NCI-H774 (cell line): ENCODE measurements at regions not wholly inside any gene's neighbourhood (a gene's known extent, or its start where the extent isn't known, plus 50 kb on each side); places are given as distances from the start of the nearest gene placed in this dataset.
"Not testable (repeated sequence)": the region's sequence is repeated elsewhere in the genome, so short reads cannot be mapped to it uniquely, and the experiment has no call there.

Experiments used
- DNase-seq: peaks from one replicate; lab custom pipeline; 2025; lab: John Stamatoyannopoulos, UW

- DNase-seq, result no peak
Observed at GRCh38 chr4:184907216-184907615, 81.4 kb upstream of the ACSL1 start.

- DNase-seq, result no peak
Observed at GRCh38 chr4:184907810-184908209, 82.0 kb upstream of the ACSL1 start.

DNA sequence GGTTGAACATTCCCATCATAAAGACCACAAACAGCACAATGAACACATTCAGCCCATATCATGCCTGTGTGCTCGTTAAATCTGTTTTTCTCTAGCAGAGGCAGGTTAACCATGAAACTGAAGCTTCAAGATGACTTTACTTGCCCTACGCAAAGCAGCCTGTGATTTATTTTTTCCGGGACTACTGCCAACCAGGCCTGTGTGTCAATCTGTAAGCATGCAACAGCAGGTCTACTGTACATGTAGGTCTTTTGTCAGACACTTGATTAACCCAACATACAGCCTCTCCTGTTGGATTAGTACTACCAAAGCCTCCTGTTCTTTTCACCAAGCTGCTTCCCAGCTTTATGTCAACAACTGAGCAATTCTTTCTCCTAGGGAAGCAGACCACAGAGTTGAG lies 85.5 kb upstream of the ACSL1 start:
- no peak for DNase-seq

GRCh38 chr4:184913356-184914143 lies 87.8 kb upstream of the ACSL1 start:
- DNase-seq, result no peak

DNA sequence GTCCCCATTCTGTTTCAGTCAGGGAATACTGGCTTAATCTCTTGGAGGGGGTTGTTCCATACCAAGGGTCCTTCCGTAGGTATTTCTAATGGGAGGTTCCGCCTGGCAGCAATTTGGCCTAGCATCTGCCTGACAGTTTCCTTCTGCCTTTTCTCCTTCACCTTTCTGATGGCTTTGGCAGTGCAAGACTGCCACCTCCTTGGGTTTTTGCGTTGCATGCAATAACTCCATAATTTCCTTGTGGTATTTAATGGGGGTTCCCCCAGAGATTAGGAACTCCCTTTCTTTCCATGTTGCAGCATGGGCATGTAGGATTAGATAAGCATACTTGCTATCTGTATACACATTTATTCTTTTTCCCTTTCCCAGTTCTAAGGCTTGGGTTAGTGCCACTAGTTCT lies 93.0 kb upstream of the ACSL1 start:
- DNase-seq, result not testable (repeated sequence)

GRCh38 chr4:184921456-184921855 lies 95.7 kb upstream of the ACSL1 start:
- DNase-seq, result no peak

GRCh38 chr4:184922301-184922700 lies 96.0 kb upstream of the HELT start:
- no peak for DNase-seq

DNA sequence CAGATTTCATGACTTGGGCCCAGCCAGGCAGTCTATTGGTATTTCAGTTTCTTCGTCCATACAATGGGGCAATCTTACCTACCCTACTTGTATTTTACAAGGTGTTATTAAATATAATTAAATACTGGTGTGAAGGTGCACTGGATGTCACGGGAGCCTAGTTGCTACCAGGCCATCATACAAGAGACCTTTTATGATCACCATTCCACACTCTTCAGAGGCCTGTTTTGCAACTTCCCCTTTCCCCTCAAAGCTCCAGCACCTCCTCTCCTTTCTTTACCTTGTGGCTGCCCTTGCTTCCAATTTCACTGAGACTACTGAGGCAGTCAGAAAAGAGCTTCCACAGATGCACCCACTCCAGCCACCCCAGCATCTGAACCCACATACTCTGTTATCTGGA lies 93.8 kb upstream of the HELT start:
- no peak for DNase-seq

- no peak for DNase-seq
Observed at GRCh38 chr4:184929476-184929875, 88.8 kb upstream of the HELT start.

DNA sequence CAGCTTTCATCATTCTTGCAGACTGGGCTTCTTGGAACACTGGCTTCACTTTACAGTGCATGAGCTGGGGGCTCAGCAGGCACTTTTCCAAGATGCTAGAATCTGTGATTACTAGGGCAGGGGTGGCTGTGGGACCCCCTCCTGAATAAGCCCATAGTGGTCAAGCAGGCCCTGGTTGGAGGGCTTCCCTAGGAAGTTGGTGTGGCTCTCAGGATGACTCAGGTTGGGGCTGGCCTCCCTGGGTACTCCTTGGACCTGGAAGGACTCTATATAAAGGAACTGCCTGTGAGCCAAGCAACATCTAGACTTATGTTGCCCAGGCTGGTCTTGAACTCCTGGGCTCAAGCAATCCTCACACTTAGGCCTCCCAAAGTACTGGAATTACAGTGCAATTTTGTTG lies 88.3 kb upstream of the HELT start:
- no peak for DNase-seq

GRCh38 chr4:184932343-184932742 lies 85.9 kb upstream of the HELT start:
- DNase-seq, result no peak

GRCh38 chr4:184933311-184933710 lies 85.0 kb upstream of the HELT start:
- no peak for DNase-seq

GRCh38 chr4:184934184-184934583 lies 84.1 kb upstream of the HELT start:
- no peak for DNase-seq

DNA sequence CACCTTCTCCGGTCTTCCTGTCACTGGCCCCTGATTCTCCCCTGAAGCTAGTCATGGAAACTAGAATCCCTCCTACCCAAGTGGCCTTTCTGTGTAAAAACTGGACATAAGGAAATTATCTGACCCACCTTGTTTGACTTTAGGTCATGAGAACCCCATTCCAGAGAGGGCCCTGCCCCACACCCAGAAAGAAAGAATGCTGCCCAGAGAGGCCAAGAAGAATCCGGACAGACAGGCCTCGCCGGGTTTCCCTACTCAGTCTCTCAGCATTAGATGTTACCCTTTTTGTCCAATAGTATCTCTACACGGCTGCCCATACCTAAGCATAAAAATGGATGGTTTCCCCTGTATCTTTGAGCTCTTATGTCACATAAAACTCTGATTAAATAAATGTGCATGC lies 83.3 kb upstream of the HELT start:
- DNase-seq, result no peak

DNA sequence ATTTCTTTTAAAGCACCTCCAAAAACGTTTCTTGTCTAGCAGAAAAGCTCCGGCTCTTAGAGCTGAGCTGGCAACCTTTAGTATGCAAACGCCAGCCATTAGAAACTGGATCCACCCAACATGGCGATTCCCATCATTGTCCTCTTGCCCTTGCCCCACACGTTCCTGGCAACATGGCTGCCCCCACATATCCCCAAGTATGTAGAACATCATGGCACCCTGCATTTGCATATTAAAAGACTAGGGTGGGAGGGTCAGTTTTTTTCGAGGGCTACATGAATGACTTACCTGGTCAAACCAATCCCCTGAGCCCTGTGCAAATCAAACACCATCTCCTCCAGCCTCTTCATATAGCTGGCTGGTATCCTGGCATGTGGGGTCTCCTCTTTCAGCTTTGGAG lies 82.2 kb upstream of the HELT start:
- DNase-seq, result no peak

- DNase-seq, result no peak
Observed at GRCh38 chr4:184937030-184937710, 81.1 kb upstream of the HELT start.

DNA sequence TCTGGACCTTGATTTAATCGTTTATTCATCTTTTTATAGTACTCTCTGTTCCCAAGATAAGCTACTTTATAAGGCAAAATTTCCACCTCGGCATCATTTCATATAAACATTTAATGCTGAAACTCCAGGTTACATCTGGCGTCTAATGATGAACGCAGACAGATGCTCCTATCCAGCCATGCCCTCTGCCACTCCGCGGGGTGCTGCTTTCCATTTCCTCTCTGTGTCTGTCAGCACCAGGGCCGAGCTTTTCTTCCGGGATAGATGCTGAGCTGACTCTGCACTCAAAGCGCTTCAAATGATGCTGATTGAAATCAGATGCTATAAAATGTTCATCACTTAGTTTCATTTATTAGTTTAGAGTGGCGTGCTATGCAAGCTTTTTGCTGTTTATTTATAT lies 80.5 kb upstream of the HELT start:
- no peak for DNase-seq

DNA sequence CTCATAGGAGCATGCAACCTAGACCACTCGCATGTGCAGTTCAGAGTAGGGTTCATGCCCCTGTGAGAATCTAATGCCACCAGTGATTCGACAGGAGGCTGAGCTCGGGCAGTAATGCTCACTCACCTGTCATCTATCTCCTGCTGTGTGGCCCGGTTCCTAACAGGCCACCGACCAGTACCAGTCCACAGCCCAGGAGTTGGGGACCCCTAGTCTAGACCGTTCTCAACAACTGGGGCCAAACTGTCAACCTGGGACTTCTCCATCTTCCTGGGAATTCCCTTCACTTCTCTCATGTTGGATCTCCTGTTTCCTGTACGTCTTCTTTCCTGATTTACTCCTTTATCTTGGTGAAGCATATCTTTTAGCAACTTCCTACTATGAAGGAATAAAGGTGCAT lies 79.4 kb upstream of the HELT start:
- no peak for DNase-seq

DNA sequence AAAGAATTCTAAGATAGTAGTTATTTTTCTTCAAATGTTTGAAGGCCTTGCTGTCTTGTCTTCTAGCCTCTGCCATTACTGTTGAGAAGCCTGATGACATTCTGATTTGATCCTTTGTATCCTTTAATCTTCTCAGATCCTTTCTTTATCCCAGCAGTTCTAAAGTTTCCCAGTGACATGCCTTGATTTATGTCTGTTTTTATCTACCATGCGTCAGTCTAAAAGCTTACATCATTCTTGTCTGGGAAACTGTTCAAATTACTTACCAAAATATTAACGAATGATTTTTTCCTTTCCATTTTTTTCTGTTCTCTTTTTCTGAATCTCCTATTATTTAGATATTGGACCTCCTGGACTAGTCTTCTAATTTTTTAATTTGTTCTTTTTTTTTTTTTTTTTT lies 78.3 kb upstream of the HELT start:
- no peak for DNase-seq

DNA sequence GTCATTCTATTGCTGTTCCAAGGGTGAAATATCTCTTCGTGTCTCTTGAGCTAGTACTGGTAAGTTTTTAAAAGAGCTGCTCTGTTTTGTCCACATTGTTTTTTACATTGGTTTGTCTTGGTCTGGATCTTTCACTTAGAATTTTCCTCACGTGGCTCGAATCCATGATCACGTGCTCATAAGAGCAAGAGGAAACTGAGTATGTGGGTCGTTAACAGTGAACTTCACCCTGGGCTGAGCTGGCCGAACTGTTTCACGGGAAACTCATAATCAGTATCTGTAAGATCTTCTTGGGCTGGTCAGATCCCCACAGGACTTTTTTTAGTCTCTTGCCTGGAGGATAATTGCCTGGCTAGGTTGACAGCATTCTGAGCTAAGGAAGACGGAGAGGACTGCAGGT lies 77.8 kb upstream of the HELT start:
- no peak for DNase-seq

DNA sequence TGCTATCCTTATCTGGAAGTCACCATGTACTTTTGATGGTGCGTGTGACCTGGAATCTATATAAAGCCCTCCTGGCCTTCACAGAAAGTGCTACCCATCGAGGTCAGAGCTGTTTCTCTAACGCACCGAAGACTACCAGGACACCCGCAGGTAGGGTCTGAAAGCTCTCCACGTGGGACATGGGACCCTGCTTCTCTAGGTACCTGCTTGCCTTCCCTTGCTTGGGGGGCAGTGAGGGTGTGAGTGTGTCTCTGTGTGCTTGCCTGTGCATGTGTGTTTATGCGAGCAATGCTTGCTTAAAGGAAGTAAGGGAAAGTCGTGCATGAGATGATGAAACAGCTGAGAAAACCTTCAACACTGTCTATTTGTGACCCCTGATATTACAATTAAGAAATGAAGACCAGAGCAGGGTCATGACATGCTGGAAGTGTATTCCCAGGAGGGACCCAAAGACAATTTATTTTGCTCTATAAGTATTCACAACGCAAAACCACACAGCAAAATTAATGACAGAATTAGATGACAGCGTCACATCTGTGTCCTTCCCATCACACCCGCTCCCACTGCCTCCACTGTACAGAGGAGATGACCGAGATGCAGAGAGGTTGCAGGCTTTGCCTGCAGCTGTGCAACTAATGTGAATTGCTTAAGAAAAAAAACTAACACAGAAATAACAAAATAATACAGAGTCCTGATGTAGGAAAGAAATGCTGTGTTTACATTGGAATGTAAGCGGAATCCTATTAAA lies 76.4 kb upstream of the HELT start:
- no peak for DNase-seq

DNA sequence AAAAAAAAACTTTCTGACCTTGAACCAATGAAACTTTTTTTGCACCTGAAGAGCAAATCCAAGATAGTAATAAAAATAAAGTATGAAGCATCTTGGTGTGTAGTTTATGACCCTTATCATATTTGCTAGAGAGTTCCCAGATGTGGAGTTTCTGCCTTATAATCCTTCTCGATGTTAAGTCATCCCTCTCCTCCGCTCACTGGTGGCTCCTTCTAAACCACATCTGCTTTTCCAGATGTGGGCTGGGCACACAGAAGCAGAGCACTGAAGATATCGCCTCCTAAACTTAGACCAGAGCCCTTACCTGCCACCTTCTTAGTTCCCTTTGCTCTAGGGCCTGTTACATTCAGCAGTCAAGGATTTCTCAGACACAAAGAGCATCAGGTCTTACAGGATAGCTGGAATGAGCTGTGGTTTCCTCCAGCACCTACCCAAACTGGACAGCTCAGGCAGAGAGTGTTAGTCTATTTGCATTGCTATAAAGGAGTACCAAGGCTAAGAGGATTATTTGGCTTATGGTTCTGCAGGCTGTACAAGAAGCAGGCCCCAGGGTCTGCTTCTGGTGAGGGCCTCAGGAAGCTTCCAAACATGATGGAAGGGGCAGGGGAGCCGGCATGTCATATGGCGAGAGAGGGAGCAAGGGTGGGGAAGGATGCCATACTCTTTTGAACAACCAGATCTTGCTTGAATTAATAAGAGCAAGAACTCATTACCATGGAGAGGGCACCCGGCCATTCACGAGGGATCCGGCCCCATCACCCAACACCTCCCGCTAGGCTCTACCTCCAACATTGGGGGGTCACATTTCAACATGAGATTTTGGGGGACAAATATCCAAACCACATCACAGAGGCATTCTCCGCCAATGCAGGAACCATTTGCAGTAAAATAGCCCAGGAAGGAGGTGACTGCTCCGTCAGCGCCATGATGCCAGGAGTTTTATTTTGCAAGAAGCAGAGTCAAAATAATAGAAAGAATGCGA lies 75.6 kb upstream of the HELT start:
- DNase-seq, result no peak
